CD14-positive monocyte (primary cell): ENCODE measurements at regions not wholly inside any gene's neighbourhood (a gene's known extent, or its start where the extent isn't known, plus 50 kb on each side); places are given as distances from the start of the nearest gene placed in this dataset.

Experiments
- DNase-seq, 3 donors: peaks; one replicate each; pipeline ENCODE4 v3.0.0-alpha.2; 2011 to 2022
- H2AFZ ChIP-seq: 2 replicates; pipeline ENCODE4 v1.6.0; 2012; ENCODE audit warnings: mild to moderate bottlenecking, low read depth, low read length, inconsistent platforms; ENCODE audit not compliant: insufficient read depth, poor library complexity, severe bottlenecking
- H3K27ac ChIP-seq, 2 donors: 1 replicate in 1 of 2; 2 replicates in 1 of 2; pipeline ENCODE4 v1.5.1; 2012 to 2013; ENCODE audit warnings: low read length in 2 of 2, control low read depth in 1 of 2, inconsistent platforms in 1 of 2, low read depth in 1 of 2, mild to moderate bottlenecking in 1 of 2
- H3K27me3 ChIP-seq, 2 donors: one replicate each; pipeline versions ENCODE4 v1.6.0 to v1.6.1; 2011 to 2013; ENCODE audit warnings: low read length in 2 of 2; ENCODE audit not compliant: control insufficient read depth in 2 of 2, insufficient read depth in 2 of 2
- H3K36me3 ChIP-seq, 2 donors: replicated peaks in 1 of 2; 1 replicate in 1 of 2; 2 replicates in 1 of 2; pipeline versions ENCODE4 v1.5.1 to v1.6.1; 2012 to 2013; ENCODE audit warnings: low read length in 2 of 2, control low read depth in 1 of 2, inconsistent platforms in 1 of 2, mild to moderate bottlenecking in 1 of 2; ENCODE audit not compliant: insufficient read depth in 2 of 2, control insufficient read depth in 1 of 2
- H3K4me1 ChIP-seq, 2 donors: 1 replicate in 1 of 2; 2 replicates in 1 of 2; pipeline versions ENCODE4 v1.5.1 to v1.6.1; 2012 to 2013; ENCODE audit warnings: low read length in 2 of 2, control low read depth in 1 of 2, inconsistent platforms in 1 of 2, mild to moderate bottlenecking in 1 of 2, moderate library complexity in 1 of 2; ENCODE audit not compliant: insufficient read depth in 2 of 2, control insufficient read depth in 1 of 2
- H3K4me2 ChIP-seq: replicated peaks from 2 replicates; pipeline ENCODE3; 2012; ENCODE audit warnings: low read length, moderate library complexity, mild to moderate bottlenecking; ENCODE audit not compliant: poor library complexity, severe bottlenecking; ENCODE audit errors: extremely low read depth
- H3K4me3 ChIP-seq, 3 experiments: fragments of 200-600 bp in 1 of 3; sonication (generic) in 1 of 3; replicated peaks in 1 of 3; 1 replicate in 2 of 3; 2 replicates in 1 of 3; pipeline ENCODE4 v1.5.1; 2011 to 2013; ENCODE audit warnings: low read length in 3 of 3, mild to moderate bottlenecking in 3 of 3, control low read depth in 2 of 3, low read depth in 2 of 3, inconsistent platforms in 1 of 3, moderate library complexity in 1 of 3
- H3K79me2 ChIP-seq: 2 replicates; pipeline ENCODE4 v1.6.0; 2012; ENCODE audit warnings: mild to moderate bottlenecking, control low read depth, inconsistent platforms, low read length, moderate library complexity; ENCODE audit not compliant: insufficient read depth
- H3K9ac ChIP-seq: 2 replicates; pipeline ENCODE4 v1.6.0; 2017; ENCODE audit warnings: low read length, mild to moderate bottlenecking; ENCODE audit not compliant: insufficient read depth, poor library complexity, severe bottlenecking
- H3K9me3 ChIP-seq, 2 donors: replicated peaks in 1 of 2; 1 replicate in 1 of 2; 2 replicates in 1 of 2; pipeline versions ENCODE4 v1.5.1 to v1.6.1; 2012 to 2013; ENCODE audit warnings: low read length in 2 of 2, control low read depth in 1 of 2; ENCODE audit not compliant: control insufficient read depth in 1 of 2, insufficient read depth in 1 of 2
- H4K20me1 ChIP-seq: 2 replicates; pipeline ENCODE4 v1.6.0; 2012; ENCODE audit warnings: mild to moderate bottlenecking, low read length, control low read depth, moderate library complexity; ENCODE audit not compliant: insufficient read depth
- H3K27ac Mint-ChIP-seq, 7 donors: one replicate each; pipeline ENCODE4 v1.8.0; 2020; ENCODE audit warnings: mild to moderate bottlenecking in 7 of 7, mixed read lengths in 7 of 7, moderate library complexity in 6 of 7, inconsistent platforms in 2 of 7
- H3K27me3 Mint-ChIP-seq, 3 donors: one replicate each; pipeline ENCODE4 v1.8.0; 2021 to 2022; ENCODE audit warnings: low read depth in 3 of 3, mild to moderate bottlenecking in 3 of 3, mixed read lengths in 3 of 3, moderate library complexity in 3 of 3, inconsistent platforms in 1 of 3
- H3K36me3 Mint-ChIP-seq, 2 donors: one replicate each; pipeline ENCODE4 v1.8.0; 2020; ENCODE audit warnings: mixed read lengths in 2 of 2, inconsistent platforms in 1 of 2, mild to moderate bottlenecking in 1 of 2
- H3K4me1 Mint-ChIP-seq: one replicate; pipeline ENCODE4 v1.8.0; 2020; ENCODE audit warnings: mild to moderate bottlenecking, mixed read lengths
- H3K4me3 Mint-ChIP-seq, 2 donors: one replicate each; pipeline ENCODE4 v1.8.0; 2020; ENCODE audit warnings: mild to moderate bottlenecking in 2 of 2, mixed read lengths in 2 of 2, moderate library complexity in 1 of 2
- H3K9me3 Mint-ChIP-seq, 7 donors: one replicate each; pipeline ENCODE4 v1.8.0; 2020 to 2022; ENCODE audit warnings: mixed read lengths in 7 of 7, mild to moderate bottlenecking in 6 of 7, moderate library complexity in 6 of 7, inconsistent platforms in 2 of 7
- CTCF ChIP-seq: fragments of 200-600 bp; IDR thresholded peaks from one replicate; pipeline ENCODE4 v1.8.0; 2022; ENCODE audit warnings: antibody characterized with exemption, mild to moderate bottlenecking
- WGBS: methylation state at CpG from one replicate; pipeline ENCODE4 v1.1.5; 2013; ENCODE audit warnings: missing lambda C conversion rate; ENCODE audit not compliant: insufficient coverage; 5-methylcytosine and 5-hydroxymethylcytosine counted together
- intact Hi-C, 2 donors: fragments of 100-400 bp; cut with micrococcal nuclease; formaldehyde crosslinking; loops; one replicate each; pipeline versions ENCODE4 v1.15.0 to v1.15.1; 2023

- H3K9ac ChIP-seq, result no peak overlapping the region
- no peak for TF ChIP-seq CTCF
- H3K4me3 Mint-ChIP-seq, result no peak overlapping the region
- H3K27me3 Mint-ChIP-seq, result no peaks in the 10 kb centered on the region
- H2AFZ ChIP-seq, result no peak overlapping the region
- H3K4me1 ChIP-seq, result no peaks in the 10 kb centered on the region
- no peak overlapping the region for H3K27ac ChIP-seq
- H3K36me3 Mint-ChIP-seq, result no peaks in the 10 kb centered on the region
- no peaks in the 10 kb centered on the region for H3K9me3 ChIP-seq
- H3K36me3 ChIP-seq, result no peaks in the 10 kb centered on the region
- H3K79me2 ChIP-seq, result no peaks in the 10 kb centered on the region
- intact Hi-C loops, result no loop called here
- DNase-seq, result no peak
- H3K4me3 ChIP-seq, result no peak overlapping the region
- H3K4me2 ChIP-seq, result no peak overlapping the region
- no peaks in the 10 kb centered on the region for H3K27me3 ChIP-seq
- no CpG with 5 or more reads among the region's 3 CpGs for WGBS
- no peak overlapping the region for H3K27ac Mint-ChIP-seq
- peaks cover 0 to 6% (median 1%) of the 10 kb centered on the region in 7 donors for H3K9me3 Mint-ChIP-seq
- H3K4me1 Mint-ChIP-seq, result no peaks in the 10 kb centered on the region
- no peaks in the 10 kb centered on the region for H4K20me1 ChIP-seq
Observed at GRCh38 chr11:92276773-92277172, 52.2 kb downstream of the FAT3 start.

GRCh38 chr11:92277871-92278270 is 53.3 kb downstream of the FAT3 start:
- H3K9me3 ChIP-seq, result no peaks in the 10 kb centered on the region
- H3K27me3 Mint-ChIP-seq, result no peaks in the 10 kb centered on the region
- H4K20me1 ChIP-seq, result no peaks in the 10 kb centered on the region
- H3K9me3 Mint-ChIP-seq, result peaks cover 0 to 6% (median 1%) of the 10 kb centered on the region in 7 donors
- no peaks in the 10 kb centered on the region for H3K79me2 ChIP-seq
- no peak overlapping the region for H3K27ac Mint-ChIP-seq
- H3K27ac ChIP-seq, result no peak overlapping the region
- no peak overlapping the region for H3K4me2 ChIP-seq
- intact Hi-C loops, result no loop called here
- H3K4me3 ChIP-seq, result no peak overlapping the region
- no peaks in the 10 kb centered on the region for H3K27me3 ChIP-seq
- H3K36me3 ChIP-seq, result no peaks in the 10 kb centered on the region
- H2AFZ ChIP-seq, result no peak overlapping the region
- no peaks in the 10 kb centered on the region for H3K36me3 Mint-ChIP-seq
- WGBS, result no CpG with 5 or more reads among the region's 1 CpG
- no peak overlapping the region for H3K9ac ChIP-seq
- no peak overlapping the region for H3K4me3 Mint-ChIP-seq
- no peak for TF ChIP-seq CTCF
- H3K4me1 Mint-ChIP-seq, result no peaks in the 10 kb centered on the region
- DNase-seq, result no peak
- H3K4me1 ChIP-seq, result no peaks in the 10 kb centered on the region
